GM19455 (cell line): ENCODE measurements at regions not wholly inside any gene's neighbourhood (a gene's known extent, or its start where the extent isn't known, plus 50 kb on each side); places are given as distances from the start of the nearest gene placed in this dataset.
"Not testable (repeated sequence)": the region's sequence is repeated elsewhere in the genome, so short reads cannot be mapped to it uniquely, and the experiment has no call there.

Experiments
- ATAC-seq: cut with Tn5 transposase; IDR thresholded peaks from one replicate; pipeline ENCODE4 v1.9.1; 2021; ENCODE audit not compliant: unreplicated experiment

GRCh38 chr3:159339131-159339530, 537.3 kb downstream of the MFSD1 start:
- no peak for ATAC-seq

- no peak for ATAC-seq
Observed at GRCh38 chr3:159340877-159341500, 539.1 kb downstream of the MFSD1 start.

- no peak for ATAC-seq
Observed at GRCh38 chr3:159346271-159346903, 544.5 kb downstream of the MFSD1 start.

GRCh38 chr3:159348431-159348830, 546.6 kb downstream of the MFSD1 start:
- ATAC-seq: no peak

- ATAC-seq: no peak
Observed at GRCh38 chr3:159356606-159357005, 554.8 kb downstream of the MFSD1 start.

GRCh38 chr3:159364511-159364910, 562.7 kb downstream of the MFSD1 start:
- ATAC-seq: no peak

- ATAC-seq: no peak
Observed at GRCh38 chr3:159366476-159366875, 564.6 kb downstream of the MFSD1 start.

GRCh38 chr3:159371961-159372360, 570.1 kb downstream of the MFSD1 start:
- no peak for ATAC-seq

- ATAC-seq: no peak
Observed at GRCh38 chr3:159378396-159379194, 576.7 kb downstream of the MFSD1 start.

- ATAC-seq: no peak
Observed at GRCh38 chr3:159380891-159381290, 579.0 kb downstream of the MFSD1 start.

GRCh38 chr3:159390656-159391212, 588.9 kb downstream of the MFSD1 start:
- no peak for ATAC-seq

- ATAC-seq: not testable (repeated sequence)
Observed at GRCh38 chr3:159397683-159398082, 591.0 kb upstream of the IL12A start.

- no peak for ATAC-seq
Observed at GRCh38 chr3:159401069-159401468, 587.6 kb upstream of the IL12A start.

- not testable (repeated sequence) for ATAC-seq
Observed at GRCh38 chr3:159409711-159410110, 578.9 kb upstream of the IL12A start.

- ATAC-seq: no peak
Observed at GRCh38 chr3:159413319-159413718, 575.3 kb upstream of the IL12A start.

GRCh38 chr3:159416856-159417255, 571.8 kb upstream of the IL12A start:
- ATAC-seq: no peak

GRCh38 chr3:159417761-159418160, 570.9 kb upstream of the IL12A start:
- ATAC-seq: no peak

- no peak for ATAC-seq
Observed at GRCh38 chr3:159418571-159419526, 569.8 kb upstream of the IL12A start.

- no peak for ATAC-seq
Observed at GRCh38 chr3:159429702-159430101, 558.9 kb upstream of the IL12A start.

- no peak for ATAC-seq
Observed at GRCh38 chr3:159432682-159433340, 555.8 kb upstream of the IL12A start.
